OCI-LY3 (cell line): ENCODE measurements at regions not wholly inside any gene's neighbourhood (a gene's known extent, or its start where the extent isn't known, plus 50 kb on each side); places are given as distances from the start of the nearest gene placed in this dataset.

ENCODE experiments used
- H2AFZ ChIP-seq: fragments of 200-600, 300-600 bp; shearing (Covaris generic); 2 replicates; pipeline ENCODE4 v1.6.0; 2014; ENCODE audit warnings: antibody characterized with exemption, low read depth, low read length
- H3K27ac ChIP-seq: fragments of 200-600, 300-600 bp; sonication (generic); 2 replicates; pipeline ENCODE4 v1.5.1; 2014; ENCODE audit warnings: mild to moderate bottlenecking, low read length, moderate library complexity, mixed read lengths
- H3K27me3 ChIP-seq: fragments of 200-600, 300-600 bp; sonication (generic); 2 replicates; pipeline ENCODE4 v1.6.1; 2014; ENCODE audit warnings: low read depth, low read length, mixed read lengths
- H3K36me3 ChIP-seq: fragments of 200-600, 300-600 bp; sonication (generic); replicated peaks from 2 replicates; pipeline ENCODE3; 2014; ENCODE audit warnings: low read depth, low read length, mixed read lengths
- H3K4me1 ChIP-seq: fragments of 300-600, 200-600 bp; sonication (generic); 2 replicates; pipeline ENCODE4 v1.6.1; 2014; ENCODE audit warnings: low read length, mixed read lengths
- H3K4me2 ChIP-seq: fragments of 200-600, 300-600 bp; sonication (generic); 2 replicates; pipeline ENCODE4 v1.6.1; 2014; ENCODE audit warnings: low read length, mixed read lengths
- H3K4me3 ChIP-seq: fragments of 300-600, 200-600 bp; sonication (generic); 2 replicates; pipeline ENCODE4 v1.5.1; 2014; ENCODE audit warnings: antibody characterized with exemption, mild to moderate bottlenecking, low read length, moderate library complexity
- H3K79me2 ChIP-seq: fragments of 300-600, 200-600 bp; shearing (Covaris generic); 2 replicates; pipeline ENCODE4 v1.6.1; 2014; ENCODE audit warnings: mild to moderate bottlenecking, low read length, mixed read lengths
- H3K9ac ChIP-seq: fragments of 300-600, 200-600 bp; shearing (Covaris generic); 2 replicates; pipeline ENCODE4 v1.6.0; 2014; ENCODE audit warnings: mild to moderate bottlenecking, low read length, moderate library complexity
- H3K9me3 ChIP-seq: fragments of 200-600, 300-600 bp; shearing (Covaris generic); 2 replicates; pipeline ENCODE4 v1.6.1; 2014; ENCODE audit warnings: low read length, mixed read lengths; ENCODE audit not compliant: insufficient read depth
- H4K20me1 ChIP-seq: fragments of 200-600, 300-600 bp; sonication (generic); 2 replicates; pipeline ENCODE4 v1.6.1; 2016; ENCODE audit warnings: low read length, mixed read lengths; ENCODE audit not compliant: insufficient read depth
- CTCF ChIP-seq: fragments of 200-600, 300-600 bp; sonication (generic); IDR thresholded peaks from 2 replicates; pipeline ENCODE4 v1.5.1; 2014; ENCODE audit warnings: antibody characterized with exemption, low read length, low read depth
- EZH2phosphoT487 ChIP-seq: fragments of 200-600 bp; shearing (Covaris generic); IDR thresholded peaks from 2 replicates; pipeline ENCODE4 v1.6.1; 2018; ENCODE audit warnings: antibody characterized with exemption, mixed run types, low read depth

GRCh38 chr4:156197216-156197615 lies 243.6 kb upstream of the CTSO start:
- Histone ChIP-seq H3K9ac (no peak overlapping the region), H3K36me3 (no peaks in the 10 kb centered on the region), H3K4me2 (no peak overlapping the region), H3K4me1 (peaks cover 21% of the 10 kb centered on the region), H3K27ac (no peak overlapping the region), H3K79me2 (no peaks in the 10 kb centered on the region), H3K27me3 (no peaks in the 10 kb centered on the region), H3K4me3 (no peak overlapping the region), H4K20me1 (no peaks in the 10 kb centered on the region), H3K9me3 (no peaks in the 10 kb centered on the region), H2AFZ (no peak overlapping the region)
- TF ChIP-seq CTCF, result no peak
- TF ChIP-seq EZH2phosphoT487, result no peak

GRCh38 chr4:156196722-156197121 lies 243.1 kb upstream of the CTSO start:
- TF ChIP-seq CTCF (no peak), EZH2phosphoT487 (no peak)
- H3K36me3 ChIP-seq, result no peaks in the 10 kb centered on the region
- H3K27me3 ChIP-seq, result no peaks in the 10 kb centered on the region
- H3K79me2 ChIP-seq, result no peaks in the 10 kb centered on the region
- H4K20me1 ChIP-seq, result no peaks in the 10 kb centered on the region
- H3K9ac ChIP-seq, result no peak overlapping the region
- H3K4me3 ChIP-seq, result no peak overlapping the region
- H2AFZ ChIP-seq, result no peak overlapping the region
- H3K4me2 ChIP-seq, result no peak overlapping the region
- H3K9me3 ChIP-seq, result no peaks in the 10 kb centered on the region
- H3K4me1 ChIP-seq, result peaks cover 21% of the 10 kb centered on the region
- H3K27ac ChIP-seq, result no peak overlapping the region

GRCh38 chr4:156195914-156196313 lies 242.2 kb upstream of the CTSO start:
- no peak overlapping the region for H2AFZ ChIP-seq
- no peak overlapping the region for H3K4me3 ChIP-seq
- H3K9me3 ChIP-seq, result no peaks in the 10 kb centered on the region
- no peaks in the 10 kb centered on the region for H3K36me3 ChIP-seq
- H4K20me1 ChIP-seq, result no peaks in the 10 kb centered on the region
- no peak overlapping the region for H3K27ac ChIP-seq
- H3K9ac ChIP-seq, result no peak overlapping the region
- no peaks in the 10 kb centered on the region for H3K27me3 ChIP-seq
- H3K79me2 ChIP-seq, result no peaks in the 10 kb centered on the region
- TF ChIP-seq CTCF, result no peak
- no peak for TF ChIP-seq EZH2phosphoT487
- no peak overlapping the region for H3K4me2 ChIP-seq
- H3K4me1 ChIP-seq, result peaks cover 13% of the 10 kb centered on the region

- no peak overlapping the region for H2AFZ ChIP-seq
- H3K9ac ChIP-seq, result no peak overlapping the region
- H3K4me2 ChIP-seq, result no peak overlapping the region
- H3K9me3 ChIP-seq, result no peaks in the 10 kb centered on the region
- H3K79me2 ChIP-seq, result no peaks in the 10 kb centered on the region
- no peaks in the 10 kb centered on the region for H4K20me1 ChIP-seq
- no peak overlapping the region for H3K4me3 ChIP-seq
- H3K27ac ChIP-seq, result no peak overlapping the region
- TF ChIP-seq EZH2phosphoT487 (no peak), CTCF (no peak)
- H3K27me3 ChIP-seq, result no peaks in the 10 kb centered on the region
- no peaks in the 10 kb centered on the region for H3K36me3 ChIP-seq
- peaks cover 11% of the 10 kb centered on the region for H3K4me1 ChIP-seq
These were observed 241.2 kb upstream of the CTSO start for GRCh38 chr4:156194896-156195295.
